GM10248 (cell line): ENCODE measurements at regions not wholly inside any gene's neighbourhood (a gene's known extent, or its start where the extent isn't known, plus 50 kb on each side); places are given as distances from the start of the nearest gene placed in this dataset.
"Not testable (repeated sequence)": the region's sequence is repeated elsewhere in the genome, so short reads cannot be mapped to it uniquely, and the experiment has no call there.

ENCODE experiments used
- CTCF ChIA-PET: fragments of 300-600 bp; sonication (Branson Sonifier 250); formaldehyde crosslinking; extraction: SDS; loops from one replicate; lab custom pipeline; 2021; ENCODE audit warnings: antibody characterized with exemption; lab: Yijun Ruan, JAX
- POLR2A ChIA-PET: fragments of 350-650 bp; sonication (Branson Sonifier 250); formaldehyde crosslinking; extraction: SDS; loops from one replicate; lab custom pipeline; 2020; ENCODE audit warnings: antibody characterized with exemption; lab: Yijun Ruan, JAX
- DNase-seq: peaks from one replicate; pipeline ENCODE4 v3.0.0; 2012; ENCODE audit errors: extremely low spot score
- CTCF ChIP-seq: IDR thresholded peaks from 2 replicates; pipeline ENCODE4 v1.5.1; 2012; ENCODE audit warnings: mild to moderate bottlenecking, low read depth; ENCODE audit errors: extremely low read depth, missing control alignments, control extremely low read depth

GRCh38 chr12:38508246-38508645 lies 191.7 kb downstream of the ALG10B start:
- DNase-seq, result no peak
- TF ChIP-seq CTCF, result no peak
- ChIA-PET CTCF (interaction anchor here (2.5 kb wide), 1 partner anchor 20 kb away, joined by 8 read pairs; no protein-coding TSS in a partner anchor), POLR2A (no interaction called here)

- TF ChIP-seq CTCF, result no peak
- no peak for DNase-seq
- ChIA-PET CTCF (interaction anchor here (1.5 kb wide), 1 partner anchor 19 kb away, joined by 3 read pairs; no protein-coding TSS in a partner anchor), POLR2A (no interaction called here)
Observed at GRCh38 chr12:38515912-38516311, 199.3 kb downstream of the ALG10B start.

GRCh38 chr12:38516418-38516817 lies 199.8 kb downstream of the ALG10B start:
- CTCF ChIA-PET, result interaction anchor here (1.1 kb wide), 1 partner anchor 10 kb away, joined by 3 read pairs; no protein-coding TSS in a partner anchor
- POLR2A ChIA-PET, result no interaction called here
- no peak for DNase-seq
- TF ChIP-seq CTCF, result no peak

GRCh38 chr12:38523920-38524319 lies 207.3 kb downstream of the ALG10B start:
- ChIA-PET POLR2A (no interaction called here), CTCF (no interaction called here)
- TF ChIP-seq CTCF, result no peak
- DNase-seq, result no peak

GRCh38 chr12:38527631-38528030 lies 211.1 kb downstream of the ALG10B start:
- POLR2A ChIA-PET, result no interaction called here
- no peak for TF ChIP-seq CTCF
- CTCF ChIA-PET, result no interaction called here
- DNase-seq, result no peak

- no peak for TF ChIP-seq CTCF
- no peak for DNase-seq
- POLR2A ChIA-PET, result no interaction called here
- CTCF ChIA-PET, result interaction anchor here (0.9 to 1.5 kb wide), 2 partner anchors 12 to 17 kb away, joined by 3 read pairs; no protein-coding TSS in a partner anchor
Observed at GRCh38 chr12:38528527-38528926, 212.0 kb downstream of the ALG10B start.

- DNase-seq, POLR2A ChIA-PET: not testable (repeated sequence)
- CTCF ChIA-PET, result interaction anchor here (1.5 kb wide), 1 partner anchor 16 kb away, joined by 3 read pairs; no protein-coding TSS in a partner anchor
Observed at GRCh38 chr12:38529281-38529680, 212.7 kb downstream of the ALG10B start.
